GM10248 (cell line): ENCODE measurements at regions not wholly inside any gene's neighbourhood (a gene's known extent, or its start where the extent isn't known, plus 50 kb on each side); places are given as distances from the start of the nearest gene placed in this dataset.
A peak's percentile ranks its signal among the peaks of the same experiment; 100 is the strongest.

Source experiments
- CTCF ChIA-PET: fragments of 300-600 bp; sonication (Branson Sonifier 250); formaldehyde crosslinking; extraction: SDS; loops from one replicate; lab custom pipeline; 2021; ENCODE audit warnings: antibody characterized with exemption; lab: Yijun Ruan, JAX
- POLR2A ChIA-PET: fragments of 350-650 bp; sonication (Branson Sonifier 250); formaldehyde crosslinking; extraction: SDS; loops from one replicate; lab custom pipeline; 2020; ENCODE audit warnings: antibody characterized with exemption; lab: Yijun Ruan, JAX
- DNase-seq: peaks from one replicate; pipeline ENCODE4 v3.0.0; 2012; ENCODE audit errors: extremely low spot score
- CTCF ChIP-seq: IDR thresholded peaks from 2 replicates; pipeline ENCODE4 v1.5.1; 2012; ENCODE audit warnings: mild to moderate bottlenecking, low read depth; ENCODE audit errors: extremely low read depth, missing control alignments, control extremely low read depth

DNA sequence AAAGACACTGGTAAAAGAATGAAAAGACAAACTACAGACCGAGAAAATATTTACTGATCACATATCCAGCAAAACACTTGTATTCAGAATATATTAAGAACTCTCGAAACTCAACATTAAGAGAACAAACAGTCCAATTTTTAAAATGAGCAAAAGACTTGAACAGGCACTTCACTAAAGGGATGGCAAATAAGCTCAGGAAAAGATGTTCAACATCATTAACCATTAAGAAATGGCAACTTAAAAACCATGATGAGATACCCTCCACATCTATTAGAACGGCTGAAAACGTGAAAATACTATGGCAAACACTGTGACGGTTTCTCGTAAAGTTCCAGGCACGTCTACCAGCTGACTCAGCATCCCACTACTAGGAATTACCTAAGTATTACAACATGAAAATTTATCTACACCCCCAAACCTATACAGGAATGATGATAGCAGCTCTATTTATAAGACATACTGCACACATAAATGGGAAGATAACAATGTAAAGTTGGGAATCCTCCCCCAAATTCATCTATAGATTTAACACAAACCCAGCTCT is 86.1 kb upstream of the PROK2 start:
- CTCF ChIA-PET, result interaction anchor here (1.4 kb wide), 1 partner anchor 11 kb away, joined by 6 read pairs; no protein-coding TSS in a partner anchor
- POLR2A ChIA-PET, result no interaction called here
- no peak for TF ChIP-seq CTCF
- no peak for DNase-seq

DNA sequence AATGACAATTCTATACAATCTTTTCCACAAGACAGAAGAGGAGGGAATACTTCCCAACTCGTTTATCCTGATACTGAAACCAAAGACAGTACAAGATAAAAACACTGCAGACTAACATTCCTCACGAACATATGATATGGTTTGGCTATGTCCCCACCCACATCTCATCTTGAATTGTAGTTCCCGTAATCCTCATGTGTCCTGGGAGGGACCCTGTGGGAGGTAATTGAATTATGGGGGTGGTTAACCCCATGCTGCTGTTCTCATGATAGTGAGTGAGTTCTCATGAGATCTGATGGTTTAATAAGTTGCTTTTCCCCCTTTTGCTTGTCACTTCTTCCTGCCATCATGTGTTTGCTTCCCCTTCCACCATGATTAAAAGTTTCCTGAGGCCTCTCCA is 83.9 kb upstream of the PROK2 start:
- CTCF ChIA-PET, result no interaction called here
- POLR2A ChIA-PET, result no interaction called here
- no peak for DNase-seq
- TF ChIP-seq CTCF, result no peak

- TF ChIP-seq CTCF, result no peak
- CTCF ChIA-PET, result interaction anchor here (3.6 kb wide), 1 partner anchor 10 kb away, joined by 25 read pairs; no protein-coding TSS in a partner anchor
- no peak for DNase-seq
- POLR2A ChIA-PET, result no interaction called here
Observed at GRCh38 chr3:71865727-71866126, 80.8 kb upstream of the PROK2 start.

- ChIA-PET POLR2A (no interaction called here), CTCF (interaction anchor here (0.9 to 3.6 kb wide), 6 partner anchors 9 to 393 kb away, joined by 3 to 25 read pairs (median 3); no protein-coding TSS in a partner anchor)
- TF ChIP-seq CTCF, result no peak
- DNase-seq, result no peak
Observed at GRCh38 chr3:71863563-71864190, 78.7 kb upstream of the PROK2 start.

DNA sequence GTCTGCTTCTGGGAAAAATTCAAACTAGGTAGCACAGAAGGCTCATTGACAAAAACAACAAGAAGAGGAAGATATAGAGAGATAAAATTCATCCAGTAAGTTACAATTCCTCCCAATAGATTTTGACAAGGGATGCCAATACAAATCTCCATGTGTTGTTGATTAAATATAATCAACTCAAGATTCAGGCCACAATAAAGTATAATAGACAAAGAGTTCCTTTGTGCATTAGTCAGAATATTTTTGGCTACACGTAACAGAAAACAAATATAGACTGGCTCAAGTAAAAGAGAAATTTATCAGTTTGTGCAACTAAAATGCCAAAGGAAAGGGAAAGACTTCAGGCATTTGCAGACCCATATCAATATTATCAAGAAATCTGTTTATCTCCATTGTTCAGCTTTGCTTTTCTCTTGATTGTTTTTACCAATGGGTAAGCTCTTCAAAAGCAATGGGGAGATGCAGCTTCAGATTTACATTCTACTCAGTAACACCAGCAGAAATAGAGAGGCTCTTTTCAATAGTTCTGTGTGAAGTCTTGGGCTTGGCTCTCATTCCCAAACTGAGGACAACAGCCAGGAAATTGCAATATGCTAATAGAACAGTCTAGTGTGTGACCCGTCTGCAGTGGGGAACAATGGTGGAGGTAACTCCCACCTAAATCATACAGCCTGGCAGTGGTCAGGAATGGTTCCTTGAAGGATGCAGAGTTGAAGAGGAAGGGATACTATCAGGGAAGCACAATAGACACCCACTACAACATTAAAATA is 77.6 kb upstream of the PROK2 start:
- TF ChIP-seq CTCF, result no peak
- DNase-seq, result no peak
- CTCF ChIA-PET, result interaction anchor here (1.0 to 3.6 kb wide), 3 partner anchors 10 to 132 kb away, joined by 3 to 25 read pairs (median 4); no protein-coding TSS in a partner anchor
- POLR2A ChIA-PET, result no interaction called here

- TF ChIP-seq CTCF, result peak; percentile 28
- ChIA-PET POLR2A (no interaction called here), CTCF (interaction anchor here (0.5 to 2.7 kb wide), 6 partner anchors 14 to 1309 kb away, joined by 3 to 16 read pairs (median 5); no protein-coding TSS in a partner anchor)
- DNase-seq, result no peak
Observed at GRCh38 chr3:71859123-71859519, 74.2 kb upstream of the PROK2 start.
